ENCODE measurements at regions not wholly inside any gene's neighbourhood (a gene's known extent, or its start where the extent isn't known, plus 50 kb on each side); places are given as distances from the start of the nearest gene placed in this dataset.

DNA sequence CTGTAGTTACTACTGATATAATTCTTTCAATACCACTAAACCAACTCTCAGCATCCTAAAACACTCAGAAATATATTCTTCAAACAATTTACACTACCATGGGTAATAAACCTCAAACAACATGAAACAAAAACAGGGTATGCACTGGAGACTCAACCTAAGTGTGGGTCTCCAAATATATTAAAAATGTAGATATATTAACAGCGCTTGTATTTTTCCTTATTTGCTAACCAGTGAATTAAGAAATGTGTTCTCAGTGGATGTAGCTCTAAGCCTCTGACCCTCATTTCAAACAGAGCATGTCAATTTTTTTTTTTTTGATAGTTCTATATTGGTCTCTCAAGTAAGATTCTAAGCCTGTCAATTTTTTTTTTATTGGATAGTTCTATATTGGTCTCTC is 778.5 kb upstream of the CDH10 start:
- no peak for TF ChIP-seq CTCF (IDR thresholded peaks at IDR 0.05; ENCODE audit: insufficient read depth, low read depth, low read length, missing control alignments)
- no peak overlapping the region for H3K4me3 ChIP-seq (ENCODE audit: low read length)
- no peak for DNase-seq (ENCODE audit: low read depth)

DNA sequence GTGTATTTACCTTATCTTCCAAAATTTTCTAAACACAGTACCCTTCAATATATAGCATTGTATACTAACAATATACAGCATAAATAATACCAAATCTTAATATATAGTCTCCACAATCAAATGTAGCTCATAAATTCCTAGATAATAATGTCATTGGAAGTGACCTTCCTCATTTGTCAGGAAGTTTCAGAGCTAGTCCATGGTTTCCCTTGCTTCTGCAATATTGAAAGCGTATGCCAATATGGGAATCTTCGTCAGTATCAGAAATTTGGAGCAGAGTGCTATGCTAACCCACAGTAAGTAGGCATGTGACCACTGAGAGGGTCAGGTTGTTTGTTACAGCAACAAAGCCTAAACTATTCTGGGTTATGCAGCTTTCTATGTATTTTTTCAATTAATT is 774.9 kb upstream of the CDH10 start:
- DNase-seq (ENCODE audit: low read depth) = no peak
- H3K4me3 ChIP-seq (ENCODE audit: low read length) = no peak overlapping the region
- TF ChIP-seq CTCF (IDR thresholded peaks at IDR 0.05; ENCODE audit: insufficient read depth, low read depth, low read length, missing control alignments) = no peak

DNA sequence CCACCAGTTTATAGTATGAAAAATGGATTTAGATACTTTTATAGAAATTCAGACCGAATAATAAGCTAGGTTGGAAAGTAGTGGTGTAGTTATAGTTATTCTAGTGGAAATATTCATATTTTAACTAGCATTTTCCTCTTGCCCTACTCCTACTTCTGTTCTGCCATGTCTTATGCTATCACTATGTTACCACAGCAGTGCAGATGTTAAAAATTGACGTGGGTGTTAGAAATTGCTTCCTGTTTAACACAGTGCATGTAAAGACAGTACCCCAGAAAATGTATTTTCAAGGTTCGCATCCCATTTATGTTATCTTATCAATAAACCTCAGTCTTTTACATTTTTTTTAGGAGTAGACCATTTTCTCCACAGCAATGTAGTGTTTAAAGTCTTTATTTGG is 774.2 kb upstream of the CDH10 start:
- no peak for TF ChIP-seq CTCF (IDR thresholded peaks at IDR 0.05; ENCODE audit: insufficient read depth, low read depth, low read length, missing control alignments)
- H3K4me3 ChIP-seq (ENCODE audit: low read length) = no peak overlapping the region
- no peak for DNase-seq (ENCODE audit: low read depth)

DNA sequence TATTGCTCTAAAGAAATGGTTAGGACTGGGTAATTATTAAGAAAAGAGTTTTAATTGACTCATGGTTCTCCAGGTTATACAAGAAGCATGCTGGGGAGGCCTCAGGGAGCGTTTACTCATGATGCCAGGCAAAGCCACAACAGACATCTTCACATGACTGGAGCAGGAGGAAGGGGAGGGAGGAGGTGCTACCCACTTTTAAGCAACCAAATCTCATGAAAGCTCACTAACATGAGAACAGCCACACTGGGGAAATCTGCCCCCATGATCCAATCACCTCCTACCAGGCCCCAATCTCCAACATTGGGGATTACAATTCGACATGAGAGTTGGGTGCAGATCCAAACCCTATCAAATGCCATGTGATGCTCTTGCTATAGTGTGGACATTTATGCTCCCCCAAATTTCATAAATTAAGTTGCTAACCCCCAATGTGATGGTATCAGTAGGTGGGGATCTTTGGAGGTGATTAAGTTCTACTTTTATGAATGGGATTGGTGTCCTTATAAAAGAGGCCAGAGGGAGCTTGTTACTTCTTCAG is 773.6 kb upstream of the CDH10 start:
- H3K4me3 ChIP-seq (ENCODE audit: low read length) = no peak overlapping the region
- no peak for DNase-seq (ENCODE audit: low read depth)
- no peak for TF ChIP-seq CTCF (IDR thresholded peaks at IDR 0.05; ENCODE audit: insufficient read depth, low read depth, low read length, missing control alignments)

DNA sequence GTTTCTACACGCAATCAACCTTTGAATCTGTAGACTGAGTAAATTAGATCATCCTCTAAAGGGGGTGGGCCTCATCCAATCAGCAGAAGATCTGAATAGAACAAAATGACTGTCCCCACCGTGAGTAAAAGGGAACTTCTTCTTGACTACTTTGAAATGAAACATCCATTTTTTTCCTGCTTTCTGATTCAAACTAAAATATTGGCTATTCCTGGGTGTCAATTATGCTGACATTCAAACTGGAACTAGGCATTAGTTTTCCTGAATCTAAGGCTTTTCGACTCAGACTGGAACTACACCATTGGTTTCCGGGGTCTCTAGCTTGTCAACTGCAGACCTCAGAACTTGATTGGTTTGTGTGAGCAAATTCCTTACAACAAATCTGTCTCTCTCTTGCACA is 772.2 kb upstream of the CDH10 start:
- no peak overlapping the region for H3K4me3 ChIP-seq (ENCODE audit: low read length)
- TF ChIP-seq CTCF (IDR thresholded peaks at IDR 0.05; ENCODE audit: insufficient read depth, low read depth, low read length, missing control alignments) = no peak
- no peak for DNase-seq (ENCODE audit: low read depth)

GRCh38 chr5:25415970-25416369 is 771.2 kb upstream of the CDH10 start:
- no peak for TF ChIP-seq CTCF (IDR thresholded peaks at IDR 0.05; ENCODE audit: insufficient read depth, low read depth, low read length, missing control alignments)
- DNase-seq (ENCODE audit: low read depth) = no peak

GRCh38 chr5:25414742-25415141 is 770.0 kb upstream of the CDH10 start:
- DNase-seq (ENCODE audit: low read depth) = peak; percentile 37
- no peak overlapping the region for H3K4me3 ChIP-seq (ENCODE audit: low read length)
- TF ChIP-seq CTCF (IDR thresholded peaks at IDR 0.05; ENCODE audit: insufficient read depth, low read depth, low read length, missing control alignments) = no peak

More at GRCh38 chr5:25415970-25416369, 771.2 kb upstream of the CDH10 start:
- H3K4me3 ChIP-seq (ENCODE audit: low read length) = no peak overlapping the region
